ENCODE measurements at regions not wholly inside any gene's neighbourhood (a gene's known extent, or its start where the extent isn't known, plus 50 kb on each side); places are given as distances from the start of the nearest gene placed in this dataset.

- H3K4me3 ChIP-seq (ENCODE audit: low read depth, low read length, poor library complexity, severe bottlenecking), result no peak overlapping the region
- ChIA-PET CTCF (no interaction called here), POLR2A (ENCODE audit: low non-redundant PET) (interaction anchor here (0.6 kb wide), 1 partner anchor 9 kb away, joined by 3 read pairs; no protein-coding TSS in a partner anchor)
- H3K27me3 ChIP-seq (replicated peaks; ENCODE audit: insufficient read depth, low read depth, low read length, poor library complexity), result no peaks in the 10 kb centered on the region
- H3K36me3 ChIP-seq (ENCODE audit: insufficient read depth, low read length, poor library complexity, severe bottlenecking), result no peaks in the 10 kb centered on the region
- no peak overlapping the region for H3K27ac ChIP-seq (ENCODE audit: low read depth, low read length, poor library complexity, severe bottlenecking)
- DNase-seq (ENCODE audit: low spot score), result no peak
- intact Hi-C loops (cut with micrococcal nuclease; ENCODE audit: unreplicated experiment), result no loop called here
- TF ChIP-seq EZH2 (IDR thresholded peaks at IDR 0.05; ENCODE audit: borderline replicate concordance, low read depth, low read length, poor library complexity, severe bottlenecking) (no peak), CTCF (conservative IDR thresholded peaks at IDR 0.05; ENCODE audit: low read depth, low read length) (no peak)
- H3K4me1 ChIP-seq (ENCODE audit: insufficient read depth, low read length, poor library complexity, severe bottlenecking), result peaks cover 34% of the 10 kb centered on the region
- H3K9me3 ChIP-seq (ENCODE audit: low read depth, low read length, poor library complexity, severe bottlenecking), result no peaks in the 10 kb centered on the region
- no TSS peak for BruUV-seq (replicated peaks)
Measured at GRCh38 chr2:176542476-176542875, 273.2 kb downstream of the MTX2 start.

GRCh38 chr2:176544557-176544956 is 275.3 kb downstream of the MTX2 start:
- POLR2A ChIA-PET (ENCODE audit: low non-redundant PET), result no interaction called here
- TF ChIP-seq CTCF (conservative IDR thresholded peaks at IDR 0.05; ENCODE audit: low read depth, low read length) (no peak), EZH2 (IDR thresholded peaks at IDR 0.05; ENCODE audit: borderline replicate concordance, low read depth, low read length, poor library complexity, severe bottlenecking) (no peak)
- Histone ChIP-seq H3K27me3 (replicated peaks; ENCODE audit: insufficient read depth, low read depth, low read length, poor library complexity) (no peaks in the 10 kb centered on the region), H3K4me1 (ENCODE audit: insufficient read depth, low read length, poor library complexity, severe bottlenecking) (peaks cover 32% of the 10 kb centered on the region), H3K4me3 (ENCODE audit: low read depth, low read length, poor library complexity, severe bottlenecking) (no peak overlapping the region), H3K9me3 (ENCODE audit: low read depth, low read length, poor library complexity, severe bottlenecking) (no peaks in the 10 kb centered on the region), H3K36me3 (ENCODE audit: insufficient read depth, low read length, poor library complexity, severe bottlenecking) (no peaks in the 10 kb centered on the region), H3K27ac (ENCODE audit: low read depth, low read length, poor library complexity, severe bottlenecking) (no peak overlapping the region)
- no peak for DNase-seq (ENCODE audit: low spot score)
- BruUV-seq (replicated peaks), result no TSS peak
- CTCF ChIA-PET, result no interaction called here
- intact Hi-C loops (cut with micrococcal nuclease; ENCODE audit: unreplicated experiment), result no loop called here

- Histone ChIP-seq H3K27ac (ENCODE audit: low read depth, low read length, poor library complexity, severe bottlenecking) (no peak overlapping the region), H3K27me3 (replicated peaks; ENCODE audit: insufficient read depth, low read depth, low read length, poor library complexity) (no peaks in the 10 kb centered on the region), H3K4me3 (ENCODE audit: low read depth, low read length, poor library complexity, severe bottlenecking) (no peak overlapping the region), H3K9me3 (ENCODE audit: low read depth, low read length, poor library complexity, severe bottlenecking) (no peaks in the 10 kb centered on the region), H3K4me1 (ENCODE audit: insufficient read depth, low read length, poor library complexity, severe bottlenecking) (peaks cover 25% of the 10 kb centered on the region), H3K36me3 (ENCODE audit: insufficient read depth, low read length, poor library complexity, severe bottlenecking) (no peaks in the 10 kb centered on the region)
- no TSS peak for BruUV-seq (replicated peaks)
- intact Hi-C loops (cut with micrococcal nuclease; ENCODE audit: unreplicated experiment), result no loop called here
- POLR2A ChIA-PET (ENCODE audit: low non-redundant PET), result no interaction called here
- DNase-seq (ENCODE audit: low spot score), result no peak
- TF ChIP-seq CTCF (conservative IDR thresholded peaks at IDR 0.05; ENCODE audit: low read depth, low read length) (no peak), EZH2 (IDR thresholded peaks at IDR 0.05; ENCODE audit: borderline replicate concordance, low read depth, low read length, poor library complexity, severe bottlenecking) (no peak)
- CTCF ChIA-PET, result no interaction called here
Measured at GRCh38 chr2:176544991-176545956, 276.0 kb downstream of the MTX2 start.
